ENCODE measurements at regions not wholly inside any gene's neighbourhood (a gene's known extent, or its start where the extent isn't known, plus 50 kb on each side); places are given as distances from the start of the nearest gene placed in this dataset.

GRCh38 chr1:221884821-221885220 lies 142.9 kb upstream of the DUSP10 start:
- no peak for TF ChIP-seq POLR2A (IDR thresholded peaks at IDR 0.05)
- TF ChIP-seq, protein P1, sequence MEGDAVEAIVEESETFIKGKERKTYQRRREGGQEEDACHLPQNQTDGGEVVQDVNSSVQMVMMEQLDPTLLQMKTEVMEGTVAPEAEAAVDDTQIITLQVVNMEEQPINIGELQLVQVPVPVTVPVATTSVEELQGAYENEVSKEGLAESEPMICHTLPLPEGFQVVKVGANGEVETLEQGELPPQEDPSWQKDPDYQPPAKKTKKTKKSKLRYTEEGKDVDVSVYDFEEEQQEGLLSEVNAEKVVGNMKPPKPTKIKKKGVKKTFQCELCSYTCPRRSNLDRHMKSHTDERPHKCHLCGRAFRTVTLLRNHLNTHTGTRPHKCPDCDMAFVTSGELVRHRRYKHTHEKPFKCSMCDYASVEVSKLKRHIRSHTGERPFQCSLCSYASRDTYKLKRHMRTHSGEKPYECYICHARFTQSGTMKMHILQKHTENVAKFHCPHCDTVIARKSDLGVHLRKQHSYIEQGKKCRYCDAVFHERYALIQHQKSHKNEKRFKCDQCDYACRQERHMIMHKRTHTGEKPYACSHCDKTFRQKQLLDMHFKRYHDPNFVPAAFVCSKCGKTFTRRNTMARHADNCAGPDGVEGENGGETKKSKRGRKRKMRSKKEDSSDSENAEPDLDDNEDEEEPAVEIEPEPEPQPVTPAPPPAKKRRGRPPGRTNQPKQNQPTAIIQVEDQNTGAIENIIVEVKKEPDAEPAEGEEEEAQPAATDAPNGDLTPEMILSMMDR (IDR thresholded peaks at IDR 0.05), result no peak
- no peak for TF ChIP-seq POLR2AphosphoS5 (IDR thresholded peaks at IDR 0.05)

Data from sigmoid colon (tissue), 4 donors.